H54 (cell line): ENCODE measurements at regions not wholly inside any gene's neighbourhood (a gene's known extent, or its start where the extent isn't known, plus 50 kb on each side); places are given as distances from the start of the nearest gene placed in this dataset.
A peak's percentile ranks its signal among the peaks of the same experiment; 100 is the strongest.
"Not testable (repeated sequence)": the region's sequence is repeated elsewhere in the genome, so short reads cannot be mapped to it uniquely, and the experiment has no call there.

Source experiments
- DNase-seq: peaks from one replicate; pipeline ENCODE4 v3.0.0; 2011; ENCODE audit warnings: low spot score, mixed read lengths; ENCODE audit not compliant: insufficient read length
- FAIRE-seq: peaks from 3 replicates; lab custom pipeline; 2011; peaks lifted over from hg19 to GRCh38; lab: Jason Lieb, UNC
- POLR2A ChIP-seq: IDR thresholded peaks from 2 replicates; pipeline ENCODE4 v1.6.1; 2011; ENCODE audit warnings: low read depth, mild to moderate bottlenecking, low read length

GRCh38 chr9:115808108-115808507, 345.5 kb upstream of the PAPPA start:
- DNase-seq (no peak), FAIRE-seq (no peak)
- TF ChIP-seq POLR2A: no peak

DNA sequence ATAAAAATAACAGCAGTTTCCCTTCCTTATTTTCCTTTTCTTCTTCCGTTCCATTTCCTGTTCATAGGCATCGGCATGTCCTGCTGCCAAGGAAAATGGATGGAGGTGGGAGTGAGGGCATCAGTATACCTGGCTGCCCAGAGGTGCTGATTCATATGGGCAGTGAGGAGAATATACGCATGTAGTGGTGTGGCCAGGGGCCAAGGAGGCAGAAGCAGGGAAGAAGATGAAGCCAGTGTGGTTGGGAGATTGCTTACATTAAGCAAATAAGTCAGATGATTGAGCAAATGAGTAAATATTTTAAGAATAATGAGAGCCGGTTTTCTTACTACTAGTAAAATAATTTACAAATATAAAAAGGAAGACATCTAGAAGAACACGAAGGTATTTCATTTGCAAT, 344.9 kb upstream of the PAPPA start:
- no peak for TF ChIP-seq POLR2A
- DNase-seq: no peak
- no peak for FAIRE-seq

GRCh38 chr9:115810166-115810565, 343.4 kb upstream of the PAPPA start:
- no peak for TF ChIP-seq POLR2A
- DNase-seq (no peak), FAIRE-seq (peak; percentile 91)

GRCh38 chr9:115814081-115814480, 339.5 kb upstream of the PAPPA start:
- FAIRE-seq (peak; percentile 80), DNase-seq (no peak)
- no peak for TF ChIP-seq POLR2A

GRCh38 chr9:115815786-115816185, 337.8 kb upstream of the PAPPA start:
- FAIRE-seq: no peak
- TF ChIP-seq POLR2A: no peak
- DNase-seq: no peak

DNA sequence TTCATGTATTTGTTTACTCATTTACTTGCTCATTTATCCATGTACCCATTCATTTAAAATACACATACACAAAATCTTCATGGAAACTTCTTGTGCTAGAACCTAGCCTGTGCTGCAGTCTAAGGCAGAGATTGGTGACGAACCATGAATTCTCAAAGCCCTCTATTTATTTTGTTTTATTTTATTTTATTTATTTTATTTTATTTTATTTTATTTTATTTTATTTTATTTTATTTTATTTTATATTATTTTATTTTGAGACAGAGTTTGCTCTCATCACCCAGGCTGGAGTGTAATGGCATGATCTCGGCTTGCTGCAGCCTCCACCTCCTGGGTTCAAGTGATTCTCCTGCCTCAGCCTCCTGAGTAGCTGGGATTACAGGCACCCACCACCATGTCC, 334.9 kb upstream of the PAPPA start:
- FAIRE-seq, DNase-seq: not testable (repeated sequence)

DNA sequence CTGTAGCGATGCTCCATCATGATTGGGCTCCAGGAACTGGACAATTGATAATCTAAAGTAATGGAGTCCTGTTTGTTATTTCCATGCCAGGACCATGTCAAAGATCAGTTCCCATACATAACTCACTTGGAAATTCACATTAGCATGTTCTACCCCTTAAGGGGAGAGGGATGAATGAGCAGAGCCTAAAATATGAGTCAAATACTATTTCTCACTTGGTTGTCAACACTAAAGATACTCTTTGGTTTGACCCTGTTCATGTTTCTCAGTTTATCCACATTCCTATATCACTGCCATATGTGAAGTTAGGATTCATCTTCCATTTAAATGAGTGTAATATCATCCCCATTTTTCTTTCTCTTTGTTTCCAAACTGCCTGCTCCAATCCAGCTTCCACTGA, 321.6 kb upstream of the PAPPA start:
- FAIRE-seq (peak; percentile 43), DNase-seq (no peak)
- TF ChIP-seq POLR2A: no peak

DNA sequence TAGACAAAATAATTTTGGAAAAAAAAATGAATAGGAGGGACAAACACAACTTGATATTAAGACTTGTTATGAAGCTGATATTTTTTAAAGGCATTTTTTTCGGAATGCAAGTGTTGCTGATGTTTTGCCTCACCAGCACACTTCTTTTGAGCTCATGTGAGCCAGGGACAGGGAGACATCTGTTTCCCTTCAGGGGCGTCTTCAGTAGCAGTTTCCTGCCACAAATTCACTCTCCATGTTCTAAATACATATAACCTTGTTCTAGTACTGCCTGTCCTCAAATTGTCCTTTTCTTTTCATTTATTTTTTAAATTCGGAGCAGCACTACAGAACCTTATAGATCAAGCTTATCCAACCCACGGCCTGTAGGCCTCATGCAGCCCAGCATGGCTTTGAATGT, 316.0 kb upstream of the PAPPA start:
- no peak for DNase-seq
- peak; percentile 20 for FAIRE-seq
- TF ChIP-seq POLR2A: no peak

DNA sequence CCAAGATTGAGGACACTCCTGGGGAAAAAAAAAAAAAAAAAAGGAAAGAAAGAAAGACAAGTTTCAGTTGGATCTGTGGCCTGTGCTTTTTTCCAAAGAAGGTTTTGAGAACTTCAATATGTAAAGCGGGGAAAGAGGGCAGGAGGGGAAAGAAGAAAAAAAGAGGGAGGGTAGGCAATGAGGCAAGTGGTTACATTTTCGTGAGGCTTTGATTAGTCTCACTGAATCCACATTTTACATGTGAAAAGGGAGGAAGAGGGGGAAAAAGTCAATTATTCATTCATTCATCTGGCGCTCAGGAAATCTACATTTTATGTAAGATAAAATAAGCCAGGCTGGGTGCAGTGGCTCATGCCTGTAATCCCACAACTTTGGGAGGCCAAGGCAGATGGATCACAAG, 315.2 kb upstream of the PAPPA start:
- FAIRE-seq (peak; percentile 52), DNase-seq (no peak)
- no peak for TF ChIP-seq POLR2A

DNA sequence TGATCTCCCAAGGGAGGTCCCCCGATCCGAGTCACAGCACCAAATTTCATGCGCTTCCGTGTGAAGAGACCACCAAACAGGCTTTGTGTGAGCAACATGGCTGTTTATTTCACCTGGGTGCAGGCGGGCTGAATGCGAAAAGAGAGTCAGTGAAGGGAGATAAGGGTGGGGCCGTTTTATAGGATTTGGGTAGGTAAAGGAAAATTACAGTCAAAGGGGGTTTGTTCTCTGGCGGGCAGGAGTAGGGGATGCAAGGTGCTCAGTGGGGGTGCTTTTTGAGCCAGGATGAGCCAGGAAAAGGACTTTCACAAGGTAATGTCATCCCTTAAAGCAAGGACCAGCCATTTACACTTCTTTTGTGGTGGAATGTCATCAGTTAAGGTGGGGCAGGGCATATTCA, 309.2 kb upstream of the PAPPA start:
- not testable (repeated sequence) for FAIRE-seq, DNase-seq

DNA sequence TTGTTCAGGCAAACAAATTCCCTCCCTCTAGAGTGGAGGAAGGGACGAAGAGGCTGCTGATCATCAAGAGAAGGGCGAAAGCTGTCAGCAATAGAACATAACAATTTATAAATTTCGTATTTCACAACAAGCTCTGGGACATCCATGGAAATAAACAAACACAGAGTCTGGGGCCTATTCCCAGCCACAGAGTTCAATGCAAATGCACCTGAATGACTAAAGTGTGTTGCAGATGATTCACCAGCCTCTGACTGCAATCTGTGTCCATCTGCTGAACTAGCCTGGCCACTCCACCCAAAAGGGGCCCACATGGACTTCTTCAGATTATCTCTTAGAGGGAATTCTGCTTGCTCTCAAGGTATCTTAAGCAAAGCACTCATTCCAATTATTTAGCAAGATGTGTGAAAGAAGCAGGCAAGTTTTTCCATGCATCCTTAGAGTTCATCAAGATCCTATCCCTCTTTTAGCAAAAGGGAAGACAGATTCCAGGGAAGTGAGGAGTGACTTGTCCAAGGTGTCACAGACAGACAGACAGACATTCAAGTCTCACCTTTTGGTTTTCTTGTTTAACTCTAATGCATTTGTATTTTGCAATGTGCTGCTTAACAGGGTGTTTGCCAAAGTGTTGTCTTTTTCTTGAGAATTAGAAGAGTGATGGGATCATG, 307.8 kb upstream of the PAPPA start:
- FAIRE-seq: peak; percentile 99
- DNase-seq: peak; percentile 45

GRCh38 chr9:115847216-115847615, 306.4 kb upstream of the PAPPA start:
- DNase-seq (peak; percentile 19), FAIRE-seq (peak; percentile 98)
- TF ChIP-seq POLR2A: no peak

More for the DNA sequence above, 307.8 kb upstream of the PAPPA start:
- no peak for TF ChIP-seq POLR2A

GRCh38 chr9:115849679-115850412, 303.7 kb upstream of the PAPPA start:
- DNase-seq (no peak), FAIRE-seq (no peak)
- no peak for TF ChIP-seq POLR2A

DNA sequence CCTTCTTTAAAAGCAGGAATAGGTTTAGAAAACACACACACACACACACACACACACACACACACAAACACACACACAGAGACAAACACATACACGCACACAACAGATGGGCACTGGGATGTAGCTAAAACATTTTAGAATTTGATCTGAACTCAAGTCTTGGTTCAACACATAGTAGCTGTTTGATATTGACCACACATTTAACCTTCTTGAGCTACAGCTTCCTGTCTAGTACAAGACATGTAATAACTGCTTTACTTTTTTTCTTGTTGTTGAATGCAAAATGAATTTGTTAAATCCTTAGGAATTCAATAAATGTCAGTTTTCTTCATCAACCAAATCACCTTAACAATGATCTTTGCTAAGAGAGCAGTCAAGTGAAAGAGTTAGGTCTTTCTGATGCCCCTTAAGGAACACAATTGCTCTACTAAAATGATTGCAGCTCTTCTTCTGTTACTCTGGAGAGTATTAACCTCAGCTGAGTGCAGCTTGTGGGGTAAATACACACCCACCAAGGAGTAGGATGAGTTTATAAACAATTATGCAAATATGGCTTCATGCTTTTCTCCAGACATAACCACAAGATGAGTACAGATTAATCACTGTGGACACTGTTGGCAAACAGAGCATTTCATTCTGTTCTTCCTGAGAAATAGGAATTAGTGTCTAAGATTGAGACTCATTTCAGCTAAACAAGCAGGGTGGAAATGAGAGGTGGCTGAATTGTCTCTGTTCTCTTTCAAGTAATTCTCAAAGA, 302.9 kb upstream of the PAPPA start:
- no peak for TF ChIP-seq POLR2A
- FAIRE-seq: peak; percentile 96

More for the DNA sequence above, 302.9 kb upstream of the PAPPA start:
- DNase-seq: no peak
